ENCODE measurements at regions not wholly inside any gene's neighbourhood (a gene's known extent, or its start where the extent isn't known, plus 50 kb on each side); places are given as distances from the start of the nearest gene placed in this dataset.
A peak's percentile ranks its signal among the peaks of the same experiment; 100 is the strongest.

- Histone ChIP-seq H3K4me3 (ENCODE audit: low read length) (no peak overlapping the region), H3K27me3 (ENCODE audit: low read length) (peaks cover 15% of the 10 kb centered on the region; the same call in 1 of the 2 replicates), H3K36me3 (ENCODE audit: low read depth, low read length) (no peaks in the 10 kb centered on the region), H3F3A (ENCODE audit: low read length, unreplicated experiment) (no peaks in the 10 kb centered on the region), H3K9ac (ENCODE audit: low read length) (no peak overlapping the region), H3K4me1 (ENCODE audit: insufficient read depth, low read length) (no peaks in the 10 kb centered on the region), H3K9me2 (replicated peaks; ENCODE audit: low read length) (no peaks in the 10 kb centered on the region), H3K9me3 (ENCODE audit: low read length) (no peaks in the 10 kb centered on the region), H3K79me2 (ENCODE audit: low read length) (no peaks in the 10 kb centered on the region), H3K4me2 (ENCODE audit: low read length) (no peak overlapping the region), H4K20me1 (ENCODE audit: low read length) (no peaks in the 10 kb centered on the region), H3K27ac (ENCODE audit: low read length) (no peak overlapping the region), H2AFZ (ENCODE audit: low read length) (no peak overlapping the region)
- ChIA-PET POLR2A (ENCODE audit: unreplicated experiment) (no interaction called here), CTCF (no interaction called here)
- intact Hi-C loops (cut with micrococcal nuclease): no loop called here
- no TSS peak for BruUV-seq (replicated peaks)
- ATAC-seq: no peak
- TF ChIP-seq CTCF (conservative IDR thresholded peaks at IDR 0.05; ENCODE audit: low read depth, low read length) (no peak), EZH2 (IDR thresholded peaks at IDR 0.05; ENCODE audit: low read length, unreplicated experiment) (no peak), EZH2phosphoT487 (IDR thresholded peaks at IDR 0.05; ENCODE audit: borderline replicate concordance, low read length) (no peak)
- DNase-seq: no peak
Observed at GRCh38 chr2:223415071-223415470, 187.1 kb downstream of the SCG2 start.

GRCh38 chr2:223416815-223417610 lies 185.1 kb downstream of the SCG2 start:
- no peaks in the 10 kb centered on the region for H3K4me1 ChIP-seq (ENCODE audit: insufficient read depth, low read length)
- H3K9ac ChIP-seq (ENCODE audit: low read length): no peak overlapping the region
- no peaks in the 10 kb centered on the region for H3K79me2 ChIP-seq (ENCODE audit: low read length)
- H3K36me3 ChIP-seq (ENCODE audit: low read depth, low read length): no peaks in the 10 kb centered on the region
- peaks cover 4% of the 10 kb centered on the region; the same call in 1 of the 2 replicates for H3K27me3 ChIP-seq (ENCODE audit: low read length)
- H4K20me1 ChIP-seq (ENCODE audit: low read length): no peaks in the 10 kb centered on the region
- BruUV-seq (replicated peaks): no TSS peak
- CTCF ChIA-PET: no interaction called here
- H3F3A ChIP-seq (ENCODE audit: low read length, unreplicated experiment): no peaks in the 10 kb centered on the region
- no peak overlapping the region for H2AFZ ChIP-seq (ENCODE audit: low read length)
- ATAC-seq (no peak), DNase-seq (no peak)
- H3K4me3 ChIP-seq (ENCODE audit: low read length): no peak overlapping the region
- no peak for TF ChIP-seq CTCF (conservative IDR thresholded peaks at IDR 0.05; ENCODE audit: low read depth, low read length)
- intact Hi-C loops (cut with micrococcal nuclease): no loop called here
- no peak overlapping the region for H3K4me2 ChIP-seq (ENCODE audit: low read length)
- POLR2A ChIA-PET (ENCODE audit: unreplicated experiment): no interaction called here
- no peaks in the 10 kb centered on the region for H3K9me3 ChIP-seq (ENCODE audit: low read length)
- no peaks in the 10 kb centered on the region for H3K9me2 ChIP-seq (replicated peaks; ENCODE audit: low read length)
- no peak overlapping the region for H3K27ac ChIP-seq (ENCODE audit: low read length)

DNA sequence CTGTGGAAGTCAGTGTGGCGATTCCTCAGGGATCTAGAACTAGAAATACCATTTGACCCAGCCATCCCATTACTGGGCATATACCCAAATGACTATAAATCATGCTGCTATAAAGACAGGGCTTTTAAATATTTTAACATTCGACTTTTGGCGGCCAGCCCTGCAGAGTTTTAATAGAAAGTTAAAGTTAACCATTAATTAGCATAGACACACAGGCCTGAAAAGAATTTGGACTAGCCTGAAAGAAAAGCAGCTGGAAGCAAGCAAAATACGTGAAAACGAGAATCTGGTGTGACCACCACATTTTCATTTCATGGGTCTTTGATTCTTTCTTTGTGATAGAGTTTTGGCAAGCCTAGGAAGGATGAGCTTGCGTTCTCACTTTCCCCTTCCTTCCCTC lies 184.0 kb downstream of the SCG2 start:
- H3K79me2 ChIP-seq (ENCODE audit: low read length): no peaks in the 10 kb centered on the region
- no peak overlapping the region for H3K4me2 ChIP-seq (ENCODE audit: low read length)
- H3K27me3 ChIP-seq (ENCODE audit: low read length): peaks cover 4% of the 10 kb centered on the region; the same call in 1 of the 2 replicates
- H3K9me2 ChIP-seq (replicated peaks; ENCODE audit: low read length): no peaks in the 10 kb centered on the region
- H2AFZ ChIP-seq (ENCODE audit: low read length): no peak overlapping the region
- ATAC-seq (peak; percentile 33; the same call in 1 of the 2 replicates), DNase-seq (peak; percentile 36)
- H3K4me3 ChIP-seq (ENCODE audit: low read length): no peak overlapping the region
- no peak for TF ChIP-seq EZH2phosphoT487 (IDR thresholded peaks at IDR 0.05; ENCODE audit: borderline replicate concordance, low read length)
- no peaks in the 10 kb centered on the region for H4K20me1 ChIP-seq (ENCODE audit: low read length)
- intact Hi-C loops (cut with micrococcal nuclease): no loop called here
- no peaks in the 10 kb centered on the region for H3K4me1 ChIP-seq (ENCODE audit: insufficient read depth, low read length)
- H3K27ac ChIP-seq (ENCODE audit: low read length): no peak overlapping the region
- H3K9ac ChIP-seq (ENCODE audit: low read length): no peak overlapping the region
- H3K9me3 ChIP-seq (ENCODE audit: low read length): no peaks in the 10 kb centered on the region
- ChIA-PET POLR2A (ENCODE audit: unreplicated experiment) (no interaction called here), CTCF (no interaction called here)
- H3K36me3 ChIP-seq (ENCODE audit: low read depth, low read length): no peaks in the 10 kb centered on the region
- no TSS peak for BruUV-seq (replicated peaks)
- H3F3A ChIP-seq (ENCODE audit: low read length, unreplicated experiment): no peaks in the 10 kb centered on the region

Data from PC-3 (cell line).